MM.1S (cell line): ENCODE measurements at regions not wholly inside any gene's neighbourhood (a gene's known extent, or its start where the extent isn't known, plus 50 kb on each side); places are given as distances from the start of the nearest gene placed in this dataset.

Experiments used
- DNase-seq: peaks from one replicate; pipeline ENCODE4 v3.0.0-alpha.2; 2015
- H2AFZ ChIP-seq: fragments of 300-600 bp; sonication (generic); 2 replicates; pipeline ENCODE4 v1.6.0; 2016; ENCODE audit warnings: antibody characterized with exemption, low read length
- H3F3A ChIP-seq: fragments of 300-600 bp; sonication (generic); 2 replicates; pipeline ENCODE4 v1.6.1; 2016; ENCODE audit warnings: mild to moderate bottlenecking, antibody characterized with exemption, low read length, moderate library complexity, mixed read lengths; ENCODE audit not compliant: insufficient read depth
- H3K27ac ChIP-seq: fragments of 300-600 bp; sonication (generic); 2 replicates; pipeline ENCODE4 v1.5.1; 2016; ENCODE audit warnings: mild to moderate bottlenecking, low read length
- H3K27me3 ChIP-seq: fragments of 300-600 bp; sonication (generic); replicated peaks from 2 replicates; pipeline ENCODE4 v1.6.0; 2016; ENCODE audit warnings: low read length; ENCODE audit not compliant: insufficient read depth
- H3K36me3 ChIP-seq: fragments of 300-600 bp; sonication (generic); replicated peaks from 2 replicates; pipeline ENCODE4 v1.6.1; 2016; ENCODE audit warnings: mild to moderate bottlenecking, low read length, mixed read lengths; ENCODE audit not compliant: insufficient read depth
- H3K4me1 ChIP-seq: fragments of 300-600 bp; sonication (generic); 2 replicates; pipeline ENCODE4 v1.6.1; 2016; ENCODE audit warnings: low read length, mixed read lengths
- H3K4me2 ChIP-seq: fragments of 300-600 bp; sonication (generic); 2 replicates; pipeline ENCODE4 v1.6.0; 2016; ENCODE audit warnings: low read depth, low read length
- H3K4me3 ChIP-seq: fragments of 300-600 bp; sonication (generic); 2 replicates; pipeline ENCODE4 v1.5.1; 2016; ENCODE audit warnings: low read length, mixed read lengths
- H3K79me2 ChIP-seq: fragments of 300-600 bp; sonication (generic); 2 replicates; pipeline ENCODE4 v1.6.1; 2016; ENCODE audit warnings: mixed run types, low read length, mixed read lengths
- H3K9ac ChIP-seq: fragments of 300-600 bp; sonication (generic); 2 replicates; pipeline ENCODE4 v1.6.1; 2016; ENCODE audit warnings: low read length, mixed read lengths
- H3K9me2 ChIP-seq: fragments of 300-600 bp; sonication (generic); replicated peaks from 2 replicates; pipeline ENCODE4 v1.6.1; 2016; ENCODE audit warnings: mild to moderate bottlenecking, low read length, mixed read lengths; ENCODE audit not compliant: insufficient read depth
- H3K9me3 ChIP-seq: fragments of 300-600 bp; sonication (generic); replicated peaks from 2 replicates; pipeline ENCODE4 v1.6.1; 2016; ENCODE audit warnings: mild to moderate bottlenecking, low read length, mixed read lengths; ENCODE audit not compliant: insufficient read depth
- H4K20me1 ChIP-seq: fragments of 300-600 bp; sonication (generic); 2 replicates; pipeline ENCODE4 v1.6.1; 2016; ENCODE audit warnings: mild to moderate bottlenecking, low read length, moderate library complexity, mixed read lengths; ENCODE audit not compliant: insufficient read depth
- CTCF ChIP-seq: fragments of 300-600 bp; sonication (generic); IDR thresholded peaks from 2 replicates; pipeline ENCODE4 v1.5.1; 2016; ENCODE audit warnings: antibody characterized with exemption, low read length, mixed read lengths
- EZH2 ChIP-seq: fragments of 300-600 bp; sonication (generic); optimal IDR thresholded peaks from 2 replicates; pipeline ENCODE3; 2017; ENCODE audit warnings: low read depth, mild to moderate bottlenecking, antibody characterized with exemption, low read length, mixed read lengths
- EZH2phosphoT487 ChIP-seq: fragments of 300-600 bp; sonication (generic); IDR thresholded peaks from 2 replicates; pipeline ENCODE4 v1.6.1; 2018; ENCODE audit warnings: antibody characterized with exemption, low read length

GRCh38 chr6:169961772-169962561 is 210.5 kb downstream of the ERMARD start:
- no peak for DNase-seq
- Histone ChIP-seq H3K36me3 (no peaks in the 10 kb centered on the region), H3K79me2 (no peaks in the 10 kb centered on the region), H3K9me2 (no peaks in the 10 kb centered on the region), H3K4me1 (no peaks in the 10 kb centered on the region), H3K27me3 (no peaks in the 10 kb centered on the region), H3K9me3 (no peaks in the 10 kb centered on the region), H3F3A (no peaks in the 10 kb centered on the region), H3K4me2 (no peak overlapping the region), H2AFZ (no peak overlapping the region), H3K27ac (no peak overlapping the region), H3K4me3 (no peak overlapping the region), H3K9ac (no peak overlapping the region), H4K20me1 (no peaks in the 10 kb centered on the region)
- TF ChIP-seq CTCF (no peak), EZH2 (no peak), EZH2phosphoT487 (no peak)

- H3K79me2 ChIP-seq = no peaks in the 10 kb centered on the region
- no peak for DNase-seq
- H4K20me1 ChIP-seq = no peaks in the 10 kb centered on the region
- H3K4me1 ChIP-seq = no peaks in the 10 kb centered on the region
- no peak overlapping the region for H3K27ac ChIP-seq
- H3K36me3 ChIP-seq = no peaks in the 10 kb centered on the region
- H3K27me3 ChIP-seq = no peaks in the 10 kb centered on the region
- H3K9me2 ChIP-seq = no peaks in the 10 kb centered on the region
- H3K9me3 ChIP-seq = no peaks in the 10 kb centered on the region
- TF ChIP-seq CTCF (no peak), EZH2 (no peak), EZH2phosphoT487 (no peak)
- H2AFZ ChIP-seq = no peak overlapping the region
- H3K4me2 ChIP-seq = no peak overlapping the region
- no peak overlapping the region for H3K9ac ChIP-seq
- no peak overlapping the region for H3K4me3 ChIP-seq
- no peaks in the 10 kb centered on the region for H3F3A ChIP-seq
Measured at GRCh38 chr6:169960886-169961611, 209.6 kb downstream of the ERMARD start.

- Histone ChIP-seq H4K20me1 (no peaks in the 10 kb centered on the region), H3K9me2 (no peaks in the 10 kb centered on the region), H3K27ac (no peak overlapping the region), H3K4me1 (no peaks in the 10 kb centered on the region), H3K36me3 (no peaks in the 10 kb centered on the region), H3K9ac (no peak overlapping the region), H3K79me2 (no peaks in the 10 kb centered on the region), H3K4me3 (no peak overlapping the region), H2AFZ (no peak overlapping the region), H3K27me3 (no peaks in the 10 kb centered on the region), H3K4me2 (no peak overlapping the region), H3F3A (no peaks in the 10 kb centered on the region), H3K9me3 (no peaks in the 10 kb centered on the region)
- no peak for TF ChIP-seq EZH2phosphoT487
- TF ChIP-seq CTCF = no peak
- TF ChIP-seq EZH2 = no peak
- DNase-seq = no peak
Measured at GRCh38 chr6:169960521-169960885, 209.1 kb downstream of the ERMARD start.
